A673 (cell line): ENCODE measurements at regions not wholly inside any gene's neighbourhood (a gene's known extent, or its start where the extent isn't known, plus 50 kb on each side); places are given as distances from the start of the nearest gene placed in this dataset.

ENCODE experiments used
- BruUV-seq: library from RNA; stranded (reverse); fragments of 400-500 nt; replicated peaks from 2 replicates; lab custom pipeline; 2021; lab: Mats Ljungman, UMichigan
- CTCF ChIA-PET: fragments of 300-600 bp; sonication (Branson Sonifier 250); formaldehyde crosslinking; loops from one replicate; lab custom pipeline; 2022; ENCODE audit warnings: antibody characterized with exemption; lab: Charles Lee
- POLR2A ChIA-PET: fragments of 300-600 bp; sonication (Branson Sonifier 250); formaldehyde crosslinking; loops from one replicate; lab custom pipeline; 2022; ENCODE audit warnings: antibody characterized with exemption; ENCODE audit not compliant: low non-redundant PET; lab: Charles Lee
- DNase-seq: peaks from one replicate; pipeline ENCODE4 v3.0.0-alpha.2; 2015; ENCODE audit warnings: low spot score
- H3K27ac ChIP-seq: fragments of 200-600 bp; sonication (generic); 2 replicates; pipeline ENCODE4 v1.5.1; 2016; ENCODE audit warnings: mixed run types, low read depth, mild to moderate bottlenecking, mixed read lengths, antibody characterized with exemption, low read length; ENCODE audit not compliant: poor library complexity, severe bottlenecking
- H3K27me3 ChIP-seq: fragments of 200-600 bp; sonication (generic); replicated peaks from 2 replicates; pipeline ENCODE4 v1.6.1; 2017; ENCODE audit warnings: mixed run types, low read depth, mild to moderate bottlenecking, mixed read lengths, antibody characterized with exemption, low read length; ENCODE audit not compliant: insufficient read depth, poor library complexity
- H3K36me3 ChIP-seq: fragments of 200-600 bp; sonication (generic); 2 replicates; pipeline ENCODE4 v1.6.1; 2016; ENCODE audit warnings: mixed run types, mild to moderate bottlenecking, mixed read lengths, antibody characterized with exemption, low read length; ENCODE audit not compliant: insufficient read depth, poor library complexity, severe bottlenecking
- H3K4me1 ChIP-seq: fragments of 200-600 bp; sonication (generic); 2 replicates; pipeline ENCODE4 v1.6.1; 2017; ENCODE audit warnings: mixed run types, mild to moderate bottlenecking, mixed read lengths, antibody characterized with exemption, low read length; ENCODE audit not compliant: insufficient read depth, poor library complexity, severe bottlenecking
- H3K4me3 ChIP-seq: fragments of 200-600 bp; sonication (generic); 2 replicates; pipeline ENCODE4 v1.5.1; 2016; ENCODE audit warnings: low read depth, mixed run types, mild to moderate bottlenecking, mixed read lengths, low read length; ENCODE audit not compliant: poor library complexity, severe bottlenecking
- H3K9me3 ChIP-seq: fragments of 200-600 bp; sonication (generic); 2 replicates; pipeline ENCODE4 v1.6.1; 2016; ENCODE audit warnings: mixed run types, low read depth, mild to moderate bottlenecking, mixed read lengths, antibody characterized with exemption, low read length; ENCODE audit not compliant: poor library complexity, severe bottlenecking
- CTCF ChIP-seq: fragments of 300-800, 200-600 bp; sonication (generic); conservative IDR thresholded peaks from 2 replicates; pipeline ENCODE4 v1.5.1; 2017; ENCODE audit warnings: low read depth, mild to moderate bottlenecking, antibody characterized with exemption, low read length, moderate library complexity, mixed read lengths
- EZH2 ChIP-seq: fragments of 200-600 bp; sonication (generic); IDR thresholded peaks from 2 replicates; pipeline ENCODE4 v1.6.1; 2017; ENCODE audit warnings: borderline replicate concordance, low read depth, mild to moderate bottlenecking, mixed read lengths, antibody characterized with exemption, low read length; ENCODE audit not compliant: poor library complexity, severe bottlenecking
- intact Hi-C: fragments of 100-400 bp; cut with micrococcal nuclease; formaldehyde crosslinking; loops from one replicate; pipeline ENCODE4 v1.10.0; 2022; ENCODE audit not compliant: unreplicated experiment

GRCh38 chr9:96183751-96184150, 118.2 kb downstream of the HSD17B3 start:
- CTCF ChIA-PET: no interaction called here
- TF ChIP-seq CTCF (no peak), EZH2 (no peak)
- Histone ChIP-seq H3K9me3 (no peaks in the 10 kb centered on the region), H3K4me3 (no peak overlapping the region), H3K4me1 (no peaks in the 10 kb centered on the region), H3K27me3 (no peaks in the 10 kb centered on the region), H3K36me3 (no peaks in the 10 kb centered on the region), H3K27ac (no peak overlapping the region)
- intact Hi-C loops: no loop called here
- no peak for DNase-seq
- POLR2A ChIA-PET: no interaction called here
- BruUV-seq: no TSS peak

- Histone ChIP-seq H3K4me3 (no peak overlapping the region), H3K36me3 (no peaks in the 10 kb centered on the region), H3K27me3 (peaks cover 31% of the 10 kb centered on the region), H3K4me1 (no peaks in the 10 kb centered on the region), H3K27ac (no peak overlapping the region), H3K9me3 (no peaks in the 10 kb centered on the region)
- BruUV-seq: no TSS peak
- no peak for DNase-seq
- intact Hi-C loops: no loop called here
- ChIA-PET POLR2A (no interaction called here), CTCF (no interaction called here)
- TF ChIP-seq EZH2 (no peak), CTCF (no peak)
These were observed 123.8 kb downstream of the HSD17B3 start for GRCh38 chr9:96178153-96178552.

- Histone ChIP-seq H3K27me3 (peaks cover 31% of the 10 kb centered on the region), H3K4me1 (no peaks in the 10 kb centered on the region)
- POLR2A ChIA-PET: no interaction called here
These were observed 124.3 kb downstream of the HSD17B3 start for GRCh38 chr9:96177719-96178028.

More at GRCh38 chr9:96177719-96178028, 124.3 kb downstream of the HSD17B3 start:
- CTCF ChIA-PET: no interaction called here
- TF ChIP-seq EZH2: no peak
- no peak for TF ChIP-seq CTCF
- Histone ChIP-seq H3K36me3 (no peaks in the 10 kb centered on the region), H3K9me3 (no peaks in the 10 kb centered on the region), H3K27ac (no peak overlapping the region), H3K4me3 (no peak overlapping the region)
- BruUV-seq: no TSS peak
- DNase-seq: no peak
- intact Hi-C loops: no loop called here
